ENCODE measurements at regions not wholly inside any gene's neighbourhood (a gene's known extent, or its start where the extent isn't known, plus 50 kb on each side); places are given as distances from the start of the nearest gene placed in this dataset.

GRCh38 chr10:117762819-117763172, 220.2 kb downstream of the EMX2 start (continued):
- TF ChIP-seq CHD7 (IDR thresholded peaks at IDR 0.05; ENCODE audit: insufficient replicate concordance, low read length) (no peak), SIX5 (IDR thresholded peaks at IDR 0.05; ENCODE audit: low read depth, low read length) (no peak), BRCA1 (IDR thresholded peaks at IDR 0.05; ENCODE audit: low read depth, low read length) (no peak), SAP30 (IDR thresholded peaks at IDR 0.05; ENCODE audit: insufficient read depth, insufficient replicate concordance, low read length) (no peak), RXRA (IDR thresholded peaks at IDR 0.05; ENCODE audit: insufficient read depth, low read depth, low read length) (no peak)

All from H1 (cell line).